ENCODE measurements at regions not wholly inside any gene's neighbourhood (a gene's known extent, or its start where the extent isn't known, plus 50 kb on each side); places are given as distances from the start of the nearest gene placed in this dataset.

- DNase-seq, result no peak
These were observed 313.9 kb downstream of the BCL11B start for GRCh38 chr14:98958048-98958631.

GRCh38 chr14:98958632-98959031 is 313.4 kb downstream of the BCL11B start:
- DNase-seq, result no peak

- no peak for DNase-seq
These were observed 312.6 kb downstream of the BCL11B start for GRCh38 chr14:98959410-98959809.

- no peak for DNase-seq
These were observed 311.9 kb downstream of the BCL11B start for GRCh38 chr14:98959958-98960616.

GRCh38 chr14:98960617-98961013 is 311.4 kb downstream of the BCL11B start:
- DNase-seq, result no peak

GRCh38 chr14:98961191-98961590 is 310.8 kb downstream of the BCL11B start:
- no peak for DNase-seq

GRCh38 chr14:98962118-98962517 is 309.9 kb downstream of the BCL11B start:
- no peak for DNase-seq

GRCh38 chr14:98963610-98964009 is 308.4 kb downstream of the BCL11B start:
- no peak for DNase-seq

GRCh38 chr14:98964171-98964570 is 307.8 kb downstream of the BCL11B start:
- no peak for DNase-seq

GRCh38 chr14:98965076-98965475 is 306.9 kb downstream of the BCL11B start:
- no peak for DNase-seq

GRCh38 chr14:98966016-98966415 is 306.0 kb downstream of the BCL11B start:
- DNase-seq, result no peak

- DNase-seq, result no peak
These were observed 305.4 kb downstream of the BCL11B start for GRCh38 chr14:98966475-98967162.

- no peak for DNase-seq
These were observed 297.9 kb downstream of the BCL11B start for GRCh38 chr14:98974113-98974512.

GRCh38 chr14:98976271-98976670 is 295.7 kb downstream of the BCL11B start:
- DNase-seq, result no peak

GRCh38 chr14:98977451-98977850 is 294.5 kb downstream of the BCL11B start:
- no peak for DNase-seq

- no peak for DNase-seq
These were observed 289.0 kb downstream of the BCL11B start for GRCh38 chr14:98982986-98983385.

- DNase-seq, result no peak
These were observed 287.8 kb downstream of the BCL11B start for GRCh38 chr14:98984027-98984718.

GRCh38 chr14:98984719-98985041 is 287.3 kb downstream of the BCL11B start:
- peak; percentile 83 for DNase-seq

- no peak for DNase-seq
These were observed 278.2 kb downstream of the BCL11B start for GRCh38 chr14:98993818-98994217.

- peak; percentile 20 for DNase-seq
These were observed 277.4 kb downstream of the BCL11B start for GRCh38 chr14:98994561-98994960.

- no peak for DNase-seq
These were observed 274.3 kb downstream of the BCL11B start for GRCh38 chr14:98997526-98998205.

GRCh38 chr14:98999345-98999744 is 272.7 kb downstream of the BCL11B start:
- DNase-seq, result no peak

- no peak for DNase-seq
These were observed 272.1 kb downstream of the BCL11B start for GRCh38 chr14:98999901-99000300.
